OCI-LY1 (cell line): ENCODE measurements at regions not wholly inside any gene's neighbourhood (a gene's known extent, or its start where the extent isn't known, plus 50 kb on each side); places are given as distances from the start of the nearest gene placed in this dataset.

Experiments
- CTCF ChIP-seq: fragments of 200-600 bp; sonication (generic), shearing (Covaris generic); IDR thresholded peaks from 2 replicates; pipeline ENCODE4 v1.5.1; 2017; ENCODE audit warnings: mild to moderate bottlenecking, antibody characterized with exemption, low read length, moderate library complexity, mixed read lengths
- EZH2 ChIP-seq: fragments of 200-600 bp; sonication (generic), shearing (Covaris generic); IDR thresholded peaks from 2 replicates; pipeline ENCODE4 v1.8.0; 2017; ENCODE audit warnings: borderline replicate concordance, mixed run types, mild to moderate bottlenecking, antibody characterized with exemption, low read length, moderate library complexity, mixed read lengths

- TF ChIP-seq CTCF (no peak), EZH2 (no peak)
These were observed 130.3 kb upstream of the C21orf91 start for GRCh38 chr21:17949421-17949820.
